LNCaP clone FGC (cell line): ENCODE measurements at regions not wholly inside any gene's neighbourhood (a gene's known extent, or its start where the extent isn't known, plus 50 kb on each side); places are given as distances from the start of the nearest gene placed in this dataset.

ENCODE experiments used
- DNase-seq: peaks from one replicate; pipeline ENCODE4 v3.0.0-alpha.2; 2011; ENCODE audit warnings: low read depth
- H3K4me3 ChIP-seq: 2 replicates; pipeline ENCODE4 v1.5.1; 2011; ENCODE audit warnings: mild to moderate bottlenecking, low read depth, low read length, control low read depth
- CTCF ChIP-seq: IDR thresholded peaks from 2 replicates; pipeline ENCODE4 v1.5.1; 2012; ENCODE audit warnings: mild to moderate bottlenecking; ENCODE audit not compliant: control insufficient read depth, insufficient read depth; ENCODE audit errors: extremely low read depth

- no peak overlapping the region for H3K4me3 ChIP-seq
- TF ChIP-seq CTCF, result no peak
- DNase-seq, result no peak
Observed at GRCh38 chr21:18460979-18461378, 57.4 kb upstream of the TMPRSS15 start.

GRCh38 chr21:18461743-18462142, 58.2 kb upstream of the TMPRSS15 start:
- DNase-seq, result no peak
- no peak for TF ChIP-seq CTCF
- H3K4me3 ChIP-seq, result no peak overlapping the region

- no peak for DNase-seq
- H3K4me3 ChIP-seq, result no peak overlapping the region
- TF ChIP-seq CTCF, result no peak
Observed at GRCh38 chr21:18467715-18468114, 64.1 kb upstream of the TMPRSS15 start.

GRCh38 chr21:18468790-18469189, 65.2 kb upstream of the TMPRSS15 start:
- TF ChIP-seq CTCF, result no peak
- DNase-seq, result no peak
- no peak overlapping the region for H3K4me3 ChIP-seq

- no peak for DNase-seq
- no peak overlapping the region for H3K4me3 ChIP-seq
- no peak for TF ChIP-seq CTCF
Observed at GRCh38 chr21:18476639-18477038, 73.1 kb upstream of the TMPRSS15 start.

- H3K4me3 ChIP-seq, result no peak overlapping the region
- no peak for TF ChIP-seq CTCF
- DNase-seq, result no peak
Observed at GRCh38 chr21:18477043-18477442, 73.5 kb upstream of the TMPRSS15 start.

- no peak for TF ChIP-seq CTCF
- DNase-seq, result no peak
- no peak overlapping the region for H3K4me3 ChIP-seq
Observed at GRCh38 chr21:18478513-18478912, 74.9 kb upstream of the TMPRSS15 start.
